22Rv1 (cell line): ENCODE measurements at regions not wholly inside any gene's neighbourhood (a gene's known extent, or its start where the extent isn't known, plus 50 kb on each side); places are given as distances from the start of the nearest gene placed in this dataset.

ENCODE experiments used
- H3K27ac ChIP-seq: fragments of 450-650 bp; 2 replicates; pipeline ENCODE4 v1.5.1; 2017
- CTCF ChIP-seq: fragments of 450-650 bp; IDR thresholded peaks from 2 replicates; pipeline ENCODE4 v1.5.1; 2017; ENCODE audit warnings: mild to moderate bottlenecking
- ZFX ChIP-seq: fragments of 450-650 bp; IDR thresholded peaks from 2 replicates; pipeline ENCODE4 v1.6.1; 2017; ENCODE audit warnings: antibody characterized with exemption, borderline replicate concordance

- H3K27ac ChIP-seq = no peak overlapping the region
- TF ChIP-seq CTCF = no peak
- no peak for TF ChIP-seq ZFX
These were observed 150.4 kb upstream of the MAX start for GRCh38 chr14:65252482-65253255.

- H3K27ac ChIP-seq = peak overlapping the region; percentile 35
- TF ChIP-seq ZFX (no peak), CTCF (no peak)
These were observed 152.8 kb upstream of the MAX start for GRCh38 chr14:65255029-65255545.

GRCh38 chr14:65255583-65256461 lies 153.5 kb upstream of the MAX start:
- TF ChIP-seq CTCF (no peak), ZFX (no peak)
- peak overlapping the region; percentile 35 for H3K27ac ChIP-seq

GRCh38 chr14:65256714-65257113 lies 154.4 kb upstream of the MAX start:
- no peak overlapping the region for H3K27ac ChIP-seq
- TF ChIP-seq ZFX (no peak), CTCF (no peak)

- H3K27ac ChIP-seq = no peak overlapping the region
- TF ChIP-seq ZFX (no peak), CTCF (no peak)
These were observed 155.1 kb upstream of the FUT8 start for GRCh38 chr14:65257425-65257824.

- no peak for TF ChIP-seq CTCF
- no peak for TF ChIP-seq ZFX
- no peak overlapping the region for H3K27ac ChIP-seq
These were observed 154.1 kb upstream of the FUT8 start for GRCh38 chr14:65258391-65258790.
